ENCODE measurements at regions not wholly inside any gene's neighbourhood (a gene's known extent, or its start where the extent isn't known, plus 50 kb on each side); places are given as distances from the start of the nearest gene placed in this dataset.

DNA sequence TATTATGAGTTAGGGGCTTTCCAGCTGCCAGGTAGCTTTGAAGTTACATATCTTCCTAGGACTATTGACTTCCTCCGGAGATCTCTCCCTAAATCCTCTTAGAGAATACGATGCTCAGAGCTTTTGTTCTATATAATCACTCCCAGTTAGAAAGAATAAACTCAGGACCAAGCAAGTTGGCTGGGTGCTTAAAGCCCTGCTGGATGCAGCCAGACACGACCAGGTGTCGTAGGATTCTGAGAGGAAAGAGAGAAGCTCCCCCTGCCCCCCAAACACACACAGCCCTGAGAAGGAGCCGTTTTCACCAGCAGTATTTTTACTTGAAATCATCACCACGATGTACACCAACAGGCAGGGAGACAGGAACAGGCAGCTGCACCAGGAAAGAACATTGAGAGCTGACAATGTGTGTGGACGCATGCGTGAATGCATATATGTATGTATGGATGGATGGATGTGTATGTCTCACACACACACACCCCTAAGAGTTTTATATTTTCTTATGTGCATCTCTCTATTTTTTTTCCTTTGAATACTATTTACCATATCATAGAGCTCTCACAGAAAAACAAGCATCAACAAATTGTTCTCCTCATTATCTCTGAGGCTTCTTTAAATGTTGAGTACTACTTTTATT is 382.6 kb downstream of the EPHA4 start:
- intact Hi-C loops (cut with DNase I), result no loop called here
- no peaks in the 10 kb centered on the region for H3K36me3 ChIP-seq (replicated peaks in 1 of 2)
- no peaks in the 10 kb centered on the region for H3K27me3 ChIP-seq
- TF ChIP-seq, protein P1, sequence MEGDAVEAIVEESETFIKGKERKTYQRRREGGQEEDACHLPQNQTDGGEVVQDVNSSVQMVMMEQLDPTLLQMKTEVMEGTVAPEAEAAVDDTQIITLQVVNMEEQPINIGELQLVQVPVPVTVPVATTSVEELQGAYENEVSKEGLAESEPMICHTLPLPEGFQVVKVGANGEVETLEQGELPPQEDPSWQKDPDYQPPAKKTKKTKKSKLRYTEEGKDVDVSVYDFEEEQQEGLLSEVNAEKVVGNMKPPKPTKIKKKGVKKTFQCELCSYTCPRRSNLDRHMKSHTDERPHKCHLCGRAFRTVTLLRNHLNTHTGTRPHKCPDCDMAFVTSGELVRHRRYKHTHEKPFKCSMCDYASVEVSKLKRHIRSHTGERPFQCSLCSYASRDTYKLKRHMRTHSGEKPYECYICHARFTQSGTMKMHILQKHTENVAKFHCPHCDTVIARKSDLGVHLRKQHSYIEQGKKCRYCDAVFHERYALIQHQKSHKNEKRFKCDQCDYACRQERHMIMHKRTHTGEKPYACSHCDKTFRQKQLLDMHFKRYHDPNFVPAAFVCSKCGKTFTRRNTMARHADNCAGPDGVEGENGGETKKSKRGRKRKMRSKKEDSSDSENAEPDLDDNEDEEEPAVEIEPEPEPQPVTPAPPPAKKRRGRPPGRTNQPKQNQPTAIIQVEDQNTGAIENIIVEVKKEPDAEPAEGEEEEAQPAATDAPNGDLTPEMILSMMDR (IDR thresholded peaks at IDR 0.05), result no peak
- no peak for TF ChIP-seq POLR2A (IDR thresholded peaks at IDR 0.05)
- H3K27ac ChIP-seq, result no peak overlapping the region
- WGBS, 4 donors, result 47 to 70% (median 66%) methylated on average over 8 of the region's 8 CpGs
- H3K4me1 ChIP-seq (replicated peaks in 1 of 2), result no peaks in the 10 kb centered on the region
- H3K4me3 ChIP-seq, result no peak overlapping the region
- DNase-seq, result no peak
- H3K9me3 ChIP-seq (replicated peaks in 1 of 3), result no peaks in the 10 kb centered on the region

GRCh38 chr2:221195829-221196228 is 376.3 kb downstream of the EPHA4 start:
- Histone ChIP-seq H3K9me3 (replicated peaks in 1 of 3) (no peaks in the 10 kb centered on the region), H3K4me1 (replicated peaks in 1 of 2) (no peaks in the 10 kb centered on the region), H3K27me3 (no peaks in the 10 kb centered on the region), H3K27ac (no peak overlapping the region), H3K36me3 (replicated peaks in 1 of 2) (no peaks in the 10 kb centered on the region), H3K4me3 (no peak overlapping the region)
- TF ChIP-seq, protein P1 (IDR thresholded peaks at IDR 0.05), result no peak
- no peak for TF ChIP-seq POLR2A (IDR thresholded peaks at IDR 0.05)
- no peak for DNase-seq
- intact Hi-C loops (cut with DNase I), result no loop called here
- 89 to 94% (median 94%) methylated on average over 1 of the region's 1 CpG for WGBS, 4 donors

- intact Hi-C loops (cut with DNase I), result no loop called here
- H3K4me3 ChIP-seq, result no peak overlapping the region
- H3K9me3 ChIP-seq (replicated peaks in 1 of 3), result no peaks in the 10 kb centered on the region
- no peaks in the 10 kb centered on the region for H3K27me3 ChIP-seq
- DNase-seq, result no peak
- TF ChIP-seq POLR2A (IDR thresholded peaks at IDR 0.05), result no peak
- TF ChIP-seq, protein P1 (IDR thresholded peaks at IDR 0.05), result no peak
- H3K36me3 ChIP-seq (replicated peaks in 1 of 2), result no peaks in the 10 kb centered on the region
- H3K4me1 ChIP-seq (replicated peaks in 1 of 2), result no peaks in the 10 kb centered on the region
- 65 to 86% (median 76%) methylated on average over 4 of the region's 4 CpGs for WGBS, 4 donors
- no peak overlapping the region for H3K27ac ChIP-seq
Observed at GRCh38 chr2:221197225-221197856, 374.8 kb downstream of the EPHA4 start.

- H3K36me3 ChIP-seq (replicated peaks in 1 of 2), result no peaks in the 10 kb centered on the region
- no peak overlapping the region for H3K4me3 ChIP-seq
- TF ChIP-seq, protein P1 (IDR thresholded peaks at IDR 0.05), result no peak
- TF ChIP-seq POLR2A (IDR thresholded peaks at IDR 0.05), result no peak
- no peaks in the 10 kb centered on the region for H3K27me3 ChIP-seq
- no peaks in the 10 kb centered on the region for H3K9me3 ChIP-seq (replicated peaks in 1 of 3)
- H3K27ac ChIP-seq, result no peak overlapping the region
- H3K4me1 ChIP-seq (replicated peaks in 1 of 2), result no peaks in the 10 kb centered on the region
- no peak for DNase-seq
- intact Hi-C loops (cut with DNase I), result no loop called here
Observed at GRCh38 chr2:221198309-221198708, 373.8 kb downstream of the EPHA4 start.
